ENCODE measurements at regions not wholly inside any gene's neighbourhood (a gene's known extent, or its start where the extent isn't known, plus 50 kb on each side); places are given as distances from the start of the nearest gene placed in this dataset.

GRCh38 chr6:22636452-22636851 is 67.1 kb downstream of the HDGFL1 start:
- no peak for TF ChIP-seq CTCF (IDR thresholded peaks at IDR 0.05; ENCODE audit: insufficient read depth, low read length, poor library complexity, severe bottlenecking)
- no peaks in the 10 kb centered on the region for H3K27me3 ChIP-seq (ENCODE audit: control insufficient read depth, insufficient read depth, low read length)
- DNase-seq (ENCODE audit: low read depth): no peak
- no peak overlapping the region for H3K4me3 ChIP-seq (ENCODE audit: low read depth, low read length)
- H3K36me3 ChIP-seq (ENCODE audit: control insufficient read depth, insufficient read depth, low read length): no peaks in the 10 kb centered on the region

GRCh38 chr6:22637782-22638181 is 68.4 kb downstream of the HDGFL1 start:
- no peak for DNase-seq (ENCODE audit: low read depth)
- no peak for TF ChIP-seq CTCF (IDR thresholded peaks at IDR 0.05; ENCODE audit: insufficient read depth, low read length, poor library complexity, severe bottlenecking)
- H3K4me3 ChIP-seq (ENCODE audit: low read depth, low read length): no peak overlapping the region

GRCh38 chr6:22638320-22638719 is 69.0 kb downstream of the HDGFL1 start:
- H3K36me3 ChIP-seq (ENCODE audit: control insufficient read depth, insufficient read depth, low read length): no peaks in the 10 kb centered on the region
- DNase-seq (ENCODE audit: low read depth): no peak
- TF ChIP-seq CTCF (IDR thresholded peaks at IDR 0.05; ENCODE audit: insufficient read depth, low read length, poor library complexity, severe bottlenecking): no peak

More at GRCh38 chr6:22637782-22638181, 68.4 kb downstream of the HDGFL1 start:
- Histone ChIP-seq H3K27me3 (ENCODE audit: control insufficient read depth, insufficient read depth, low read length) (no peaks in the 10 kb centered on the region), H3K36me3 (ENCODE audit: control insufficient read depth, insufficient read depth, low read length) (no peaks in the 10 kb centered on the region)

GRCh38 chr6:22642254-22642653 is 72.9 kb downstream of the HDGFL1 start:
- TF ChIP-seq CTCF (IDR thresholded peaks at IDR 0.05; ENCODE audit: insufficient read depth, low read length, poor library complexity, severe bottlenecking): no peak
- Histone ChIP-seq H3K36me3 (ENCODE audit: control insufficient read depth, insufficient read depth, low read length) (no peaks in the 10 kb centered on the region), H3K27me3 (ENCODE audit: control insufficient read depth, insufficient read depth, low read length) (no peaks in the 10 kb centered on the region), H3K4me3 (ENCODE audit: low read depth, low read length) (no peak overlapping the region)
- no peak for DNase-seq (ENCODE audit: low read depth)

More at GRCh38 chr6:22638320-22638719, 69.0 kb downstream of the HDGFL1 start:
- Histone ChIP-seq H3K27me3 (ENCODE audit: control insufficient read depth, insufficient read depth, low read length) (no peaks in the 10 kb centered on the region), H3K4me3 (ENCODE audit: low read depth, low read length) (no peak overlapping the region)

- Histone ChIP-seq H3K27me3 (ENCODE audit: control insufficient read depth, insufficient read depth, low read length) (no peaks in the 10 kb centered on the region), H3K4me3 (ENCODE audit: low read depth, low read length) (no peak overlapping the region), H3K36me3 (ENCODE audit: control insufficient read depth, insufficient read depth, low read length) (no peaks in the 10 kb centered on the region)
- DNase-seq (ENCODE audit: low read depth): no peak
- no peak for TF ChIP-seq CTCF (IDR thresholded peaks at IDR 0.05; ENCODE audit: insufficient read depth, low read length, poor library complexity, severe bottlenecking)
Observed at GRCh38 chr6:22643780-22644179, 74.4 kb downstream of the HDGFL1 start.

- Histone ChIP-seq H3K4me3 (ENCODE audit: low read depth, low read length) (no peak overlapping the region), H3K27me3 (ENCODE audit: control insufficient read depth, insufficient read depth, low read length) (no peaks in the 10 kb centered on the region), H3K36me3 (ENCODE audit: control insufficient read depth, insufficient read depth, low read length) (no peaks in the 10 kb centered on the region)
- no peak for TF ChIP-seq CTCF (IDR thresholded peaks at IDR 0.05; ENCODE audit: insufficient read depth, low read length, poor library complexity, severe bottlenecking)
- no peak for DNase-seq (ENCODE audit: low read depth)
Observed at GRCh38 chr6:22647719-22648118, 78.4 kb downstream of the HDGFL1 start.

All from kidney epithelial cell (primary cell).